NB4 (cell line): ENCODE measurements at regions not wholly inside any gene's neighbourhood (a gene's known extent, or its start where the extent isn't known, plus 50 kb on each side); places are given as distances from the start of the nearest gene placed in this dataset.

Experiments
- CTCF ChIP-seq: IDR thresholded peaks from one replicate; pipeline ENCODE4 v1.5.1; 2012; ENCODE audit warnings: low read depth, low read length
- POLR2A ChIP-seq: IDR thresholded peaks from 2 replicates; pipeline ENCODE4 v1.6.1; 2011; ENCODE audit warnings: mild to moderate bottlenecking; ENCODE audit not compliant: insufficient read length; ENCODE audit errors: extremely low read depth

GRCh38 chr3:163033652-163034051, 1537.0 kb downstream of the OTOL1 start:
- TF ChIP-seq CTCF (no peak), POLR2A (no peak)
